NCI-H2107 treated with DMSO at 0.1 percent for 48 hours (cell line): ENCODE measurements at regions not wholly inside any gene's neighbourhood (a gene's known extent, or its start where the extent isn't known, plus 50 kb on each side); places are given as distances from the start of the nearest gene placed in this dataset.

Source experiments
- DNase-seq: peaks from one replicate; lab custom pipeline; 2025; ENCODE audit not compliant: unreplicated experiment; lab: John Stamatoyannopoulos, UW

DNA sequence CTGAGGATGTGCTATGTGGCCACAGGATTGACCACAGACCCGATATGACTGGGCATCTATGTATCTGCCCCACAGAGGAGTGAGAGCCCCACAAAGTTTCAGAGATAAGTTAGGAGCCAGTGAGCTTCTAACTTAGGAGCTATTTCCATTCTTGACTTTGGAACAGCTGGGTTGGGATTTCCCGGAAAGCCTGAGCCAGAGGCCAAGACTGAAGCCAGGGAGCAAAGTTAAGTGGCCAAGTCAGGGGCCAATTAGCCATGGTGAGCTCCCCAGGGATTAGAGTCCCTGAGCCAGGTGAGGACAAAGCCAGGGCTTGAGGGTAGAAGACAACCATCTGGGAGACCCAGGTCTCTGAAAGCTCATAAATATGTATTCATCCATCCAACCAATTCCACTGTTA, 143.6 kb downstream of the MAFB start:
- DNase-seq: no peak

GRCh38 chr20:40542065-40542464, 147.0 kb downstream of the MAFB start:
- DNase-seq: no peak

GRCh38 chr20:40540166-40540565, 148.9 kb downstream of the MAFB start:
- DNase-seq: no peak

DNA sequence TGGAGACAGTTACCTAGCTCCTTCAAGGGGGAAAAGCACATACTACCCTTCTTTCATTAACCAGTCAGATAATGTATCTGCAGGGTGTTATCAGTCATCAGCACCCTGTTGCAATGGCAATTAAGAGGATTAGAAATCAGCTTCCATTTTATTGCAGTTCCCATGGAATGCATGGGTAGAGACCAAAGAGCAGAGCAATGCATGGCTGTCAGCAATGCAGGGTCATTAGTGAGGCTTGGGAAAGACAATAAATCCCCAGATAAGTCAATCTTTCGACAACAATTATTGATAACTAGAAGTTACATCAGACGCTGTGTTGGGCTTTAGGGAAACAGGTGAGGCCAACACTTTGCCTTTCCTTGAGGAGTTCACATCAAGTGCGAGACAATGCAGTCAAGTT, 150.9 kb downstream of the MAFB start:
- DNase-seq: no peak

DNA sequence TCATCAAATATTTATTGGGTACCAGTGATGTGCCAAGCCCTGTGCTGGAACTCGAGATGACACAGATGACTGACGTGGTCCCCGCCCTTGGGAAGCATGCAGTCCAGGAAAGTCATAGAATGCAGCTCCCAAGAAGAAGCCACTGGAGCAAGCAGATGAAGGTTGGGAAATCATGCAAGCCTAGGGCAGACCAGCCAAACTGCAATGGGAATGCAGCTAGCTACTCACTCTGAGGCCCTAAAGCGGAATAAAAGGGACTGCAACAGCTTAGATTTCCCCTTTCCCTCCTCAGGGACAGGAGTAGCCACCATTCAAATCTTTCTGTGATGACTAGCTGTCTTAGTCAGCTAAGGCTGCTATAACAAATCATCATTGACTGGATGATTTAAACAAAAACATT, 152.2 kb downstream of the MAFB start:
- no peak for DNase-seq

- DNase-seq: no peak
These were observed 153.2 kb downstream of the MAFB start for GRCh38 chr20:40535816-40536215.

DNA sequence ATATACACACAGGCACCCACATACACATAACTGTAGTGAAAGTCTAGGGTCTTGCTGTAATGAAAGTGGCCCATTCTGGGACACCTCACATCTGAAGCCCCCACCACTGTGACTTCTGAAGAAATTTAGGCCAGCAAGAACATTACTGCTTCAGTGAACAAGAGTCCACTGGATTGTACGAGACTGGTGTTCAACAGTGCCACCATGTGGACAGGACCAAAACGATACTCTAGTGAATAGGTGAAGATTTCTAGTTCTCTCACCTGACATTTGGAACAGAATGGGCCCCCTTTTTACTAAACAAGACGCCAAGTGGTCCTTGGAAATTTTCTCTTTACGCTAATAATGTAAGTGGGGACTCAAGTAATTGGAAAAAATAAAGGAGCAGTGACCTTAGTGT, 156.9 kb downstream of the MAFB start:
- DNase-seq: no peak

DNA sequence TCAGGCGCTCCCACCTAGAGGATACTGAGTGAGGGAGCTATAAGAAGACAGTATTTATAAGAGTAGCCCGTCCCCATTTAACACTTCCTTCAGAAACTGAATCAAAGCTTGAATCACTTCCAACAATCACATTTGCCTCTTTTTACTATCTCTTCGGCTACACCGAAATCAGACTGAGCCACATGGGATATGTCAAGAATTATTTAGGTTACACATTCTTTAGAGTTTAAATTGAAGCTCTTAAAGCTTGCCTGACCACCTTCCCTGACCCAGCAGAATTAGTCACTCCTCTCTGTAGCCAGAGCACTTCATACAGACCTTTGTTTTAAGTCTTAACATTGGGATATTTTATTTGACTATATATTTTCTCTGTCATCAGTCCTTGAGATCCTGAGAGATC, 163.7 kb downstream of the MAFB start:
- no peak for DNase-seq

DNA sequence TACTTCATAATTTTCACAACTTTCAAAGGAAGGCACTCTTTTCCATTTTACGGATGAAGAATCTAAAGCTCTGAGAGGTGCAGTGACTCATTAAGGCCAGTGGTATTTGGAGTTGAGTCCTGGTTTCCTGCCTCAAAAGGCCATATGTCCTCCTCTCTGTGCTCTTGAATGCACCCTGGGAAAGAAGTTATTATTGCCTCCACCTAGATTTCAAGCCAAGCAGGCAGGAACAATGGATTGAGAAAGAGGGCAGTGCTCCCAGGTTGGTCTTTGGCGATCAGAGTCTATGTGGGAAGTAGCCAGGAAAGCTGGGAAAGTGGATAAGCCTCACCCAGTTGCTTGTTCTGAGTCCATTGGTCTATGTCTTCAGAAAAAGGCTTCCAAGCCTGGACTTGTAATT, 165.0 kb downstream of the MAFB start:
- no peak for DNase-seq

- DNase-seq: no peak
These were observed 166.6 kb downstream of the MAFB start for GRCh38 chr20:40522405-40522804.

DNA sequence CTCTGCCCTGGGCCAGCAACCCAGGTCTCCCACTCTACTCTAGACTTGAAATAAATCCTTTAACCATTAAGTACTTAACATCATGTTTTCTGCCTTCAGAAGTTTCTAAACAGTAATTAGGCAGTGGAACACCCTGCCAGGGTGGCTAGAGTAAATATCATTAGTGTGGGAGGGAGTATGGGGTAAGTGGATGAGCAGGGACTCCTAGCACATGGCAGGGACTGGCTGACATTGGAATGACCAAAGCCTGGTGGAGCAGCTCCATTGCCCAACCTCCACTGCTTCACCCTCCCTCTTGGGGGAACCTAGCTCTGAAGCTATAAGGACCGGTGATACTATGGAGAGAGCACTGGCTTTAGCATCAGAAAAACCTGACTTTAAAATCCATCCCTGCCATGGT, 167.1 kb downstream of the MAFB start:
- DNase-seq: no peak

DNA sequence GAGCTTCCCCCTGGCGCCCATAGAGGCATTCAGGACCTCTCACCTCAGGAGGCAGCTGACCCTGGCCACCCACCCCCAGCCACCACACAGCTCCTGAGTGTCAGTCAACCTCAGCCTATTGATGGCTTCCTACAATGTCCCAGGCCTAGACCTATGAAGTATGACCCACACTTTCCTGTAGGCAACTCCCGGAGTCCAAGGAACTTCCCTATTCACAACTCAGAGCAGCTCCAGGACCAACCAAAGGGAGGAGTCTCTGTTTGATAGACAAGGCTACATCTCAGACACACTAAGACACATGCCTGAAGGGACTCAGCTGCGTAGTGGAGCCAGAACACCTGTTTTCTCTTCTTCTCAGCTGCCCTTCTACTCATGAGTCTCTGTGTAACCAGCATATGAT, 169.1 kb downstream of the MAFB start:
- no peak for DNase-seq

- no peak for DNase-seq
These were observed 176.0 kb downstream of the MAFB start for GRCh38 chr20:40512994-40513393.

- no peak for DNase-seq
These were observed 176.4 kb downstream of the MAFB start for GRCh38 chr20:40512591-40512990.

DNA sequence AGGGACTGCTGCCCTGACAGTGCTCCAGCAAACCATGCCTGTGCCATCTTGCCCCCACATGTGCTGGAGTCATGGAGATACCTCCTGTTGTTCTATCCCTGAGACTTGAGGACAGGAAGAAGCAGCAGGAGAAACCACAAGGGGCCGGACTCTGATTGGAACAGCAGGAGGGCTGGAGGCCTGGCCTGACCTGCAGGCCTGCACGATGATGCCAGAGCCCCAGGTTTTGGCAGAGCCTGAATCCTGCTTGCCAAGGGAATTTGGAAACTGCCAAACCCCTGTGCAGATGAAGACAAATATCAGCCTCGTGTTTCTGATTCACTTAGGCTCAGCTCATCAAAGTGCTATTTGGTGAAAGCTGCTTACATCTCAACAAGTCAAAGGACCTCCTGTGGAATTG, 177.6 kb downstream of the MAFB start:
- no peak for DNase-seq

- no peak for DNase-seq
These were observed 178.4 kb downstream of the MAFB start for GRCh38 chr20:40510622-40511021.

DNA sequence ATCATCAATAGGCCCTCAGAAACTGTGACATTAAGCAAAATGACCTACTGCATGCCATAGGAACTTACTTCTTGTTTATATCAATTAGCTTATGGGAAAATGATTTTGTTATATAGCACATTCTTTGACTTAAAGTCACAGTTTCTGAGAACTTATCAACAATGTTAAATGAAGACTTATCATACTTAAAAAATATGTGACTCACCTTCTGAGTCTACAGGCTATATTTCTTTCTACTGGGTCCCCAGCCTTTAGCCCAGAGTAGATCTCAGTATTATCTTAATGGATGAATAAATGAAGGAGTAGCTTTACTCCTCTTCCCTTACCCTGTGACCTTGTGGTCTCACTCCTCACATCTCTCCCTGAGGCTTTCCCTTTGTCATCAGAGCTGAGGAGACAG, 180.2 kb downstream of the MAFB start:
- DNase-seq: no peak

GRCh38 chr20:40506537-40506939, 182.5 kb downstream of the MAFB start:
- no peak for DNase-seq

GRCh38 chr20:40503119-40503518, 185.9 kb downstream of the MAFB start:
- DNase-seq: no peak

DNA sequence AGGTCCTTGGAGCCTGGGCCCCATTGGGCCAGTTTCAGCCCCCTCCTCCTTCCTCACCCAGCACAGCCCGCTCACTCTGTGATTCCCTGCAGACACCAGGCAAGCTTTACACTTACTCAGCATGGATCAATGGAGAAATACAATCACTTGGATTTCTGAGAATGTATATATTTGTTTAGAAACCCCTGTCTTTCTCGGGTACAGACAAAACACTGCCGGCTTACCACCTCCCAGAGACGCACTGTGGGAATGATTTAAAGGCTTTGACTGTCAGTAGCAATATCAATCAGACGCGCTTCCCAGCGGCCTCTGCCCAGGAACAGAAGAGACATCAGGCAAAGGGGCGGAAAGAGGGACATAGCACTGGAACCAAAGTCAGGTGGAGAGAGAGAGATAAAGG, 186.5 kb downstream of the MAFB start:
- no peak for DNase-seq

- DNase-seq: no peak
These were observed 189.6 kb downstream of the MAFB start for GRCh38 chr20:40499391-40499790.

- no peak for DNase-seq
These were observed 190.9 kb downstream of the MAFB start for GRCh38 chr20:40497899-40498691.

GRCh38 chr20:40495956-40496355, 193.1 kb downstream of the MAFB start:
- DNase-seq: no peak
